ENCODE measurements at regions not wholly inside any gene's neighbourhood (a gene's known extent, or its start where the extent isn't known, plus 50 kb on each side); places are given as distances from the start of the nearest gene placed in this dataset.
"Not testable (repeated sequence)": the region's sequence is repeated elsewhere in the genome, so short reads cannot be mapped to it uniquely, and the experiment has no call there.

GRCh38 chr4:9110700-9111099, 59.5 kb upstream of the FAM90A26 start:
- H4K91ac ChIP-seq (ENCODE audit: insufficient read depth, low read depth, low read length); CTCF ChIA-PET; H3K27me3 ChIP-seq (ENCODE audit: control insufficient read depth, insufficient read depth, low read length); H2BK20ac ChIP-seq (ENCODE audit: low read depth, low read length); intact Hi-C loops (cut with micrococcal nuclease); BruUV-seq (replicated peaks); H2AFZ ChIP-seq (replicated peaks; ENCODE audit: low read length, poor library complexity); H2BK5ac ChIP-seq (ENCODE audit: low read depth, low read length, poor library complexity, severe bottlenecking); POLR2A ChIA-PET (ENCODE audit: unreplicated experiment); H3K79me1 ChIP-seq (ENCODE audit: low read depth in 1 of 2, low read length in 2 of 2); ATAC-seq (ENCODE audit: low read depth); H3K4me3 ChIP-seq (ENCODE audit: insufficient read depth, low read depth, low read length); H3K36me3 ChIP-seq (ENCODE audit: control insufficient read depth, insufficient read depth, low read length); H2AK5ac ChIP-seq (ENCODE audit: low read depth, low read length); dilution Hi-C loops (cut with HindIII; ENCODE audit: low sequenced_read_pairs, unreplicated experiment); DNase-seq; H3K27ac ChIP-seq (ENCODE audit: insufficient read depth, low read length); H3K9me1 ChIP-seq (ENCODE audit: insufficient read depth, low read length); H3K4me2 ChIP-seq (ENCODE audit: low read depth, low read length); H3K56ac ChIP-seq (ENCODE audit: extremely low read depth, insufficient read depth, low read length); H3K14ac ChIP-seq (replicated peaks; ENCODE audit: low read depth, low read length); H4K5ac ChIP-seq (ENCODE audit: low read depth, low read length); H2BK120ac ChIP-seq (ENCODE audit: low read depth, low read length); H4K20me1 ChIP-seq (ENCODE audit: insufficient read depth, low read length); H2AK9ac ChIP-seq (replicated peaks; ENCODE audit: low read depth, low read length, poor library complexity); H3K9me3 ChIP-seq (ENCODE audit: control insufficient read depth, insufficient read depth, low read length); H3K23ac ChIP-seq (ENCODE audit: low read depth, low read length); H3K4ac ChIP-seq (ENCODE audit: low read depth, low read length); H2BK15ac ChIP-seq (ENCODE audit: low read depth, low read length); H4K8ac ChIP-seq (ENCODE audit: low read depth in 2 of 2, low read length in 2 of 2); H3K4me1 ChIP-seq (ENCODE audit: control insufficient read depth, insufficient read depth, low read length); H3K18ac ChIP-seq (ENCODE audit: low read depth, low read length); H3K9ac ChIP-seq (ENCODE audit: low read depth, low read length): not testable (repeated sequence)
- in situ Hi-C loops (cut with MboI; ENCODE audit: low sequenced_read_pairs), result loop anchor here (25.0 kb wide), 1 partner anchor 98 kb away; no protein-coding TSS in a partner anchor
- no CpG with 5 or more reads among the region's 3 CpGs for whole genome bisulfite sequencing, 2 experiments (ENCODE audit: extremely low coverage in 2 of 2, insufficient read length in 1 of 2)

All from IMR-90 (cell line).